Gastroesophageal sphincter (tissue), 3 donors: ENCODE measurements at regions not wholly inside any gene's neighbourhood (a gene's known extent, or its start where the extent isn't known, plus 50 kb on each side); places are given as distances from the start of the nearest gene placed in this dataset.

Experiments
- POLR2A ChIP-seq, 2 donors: fragments of 450-650 bp; IDR thresholded peaks; one replicate each; pipeline ENCODE4 v1.6.1; 2017; ENCODE audit warnings: antibody characterized with exemption in 2 of 2, mild to moderate bottlenecking in 2 of 2, moderate library complexity in 1 of 2
- TF ChIP-seq, protein P1 (sequence below), 4 experiments: fragments of 200-600 bp in 2 of 4; fragments of 450-650 bp in 2 of 4; sonication (generic) in 1 of 4; IDR thresholded peaks; one replicate each; pipeline ENCODE4 v1.5.1; 2017 to 2019; ENCODE audit warnings: antibody characterized with exemption in 4 of 4, mild to moderate bottlenecking in 2 of 4, moderate library complexity in 2 of 4

DNA sequence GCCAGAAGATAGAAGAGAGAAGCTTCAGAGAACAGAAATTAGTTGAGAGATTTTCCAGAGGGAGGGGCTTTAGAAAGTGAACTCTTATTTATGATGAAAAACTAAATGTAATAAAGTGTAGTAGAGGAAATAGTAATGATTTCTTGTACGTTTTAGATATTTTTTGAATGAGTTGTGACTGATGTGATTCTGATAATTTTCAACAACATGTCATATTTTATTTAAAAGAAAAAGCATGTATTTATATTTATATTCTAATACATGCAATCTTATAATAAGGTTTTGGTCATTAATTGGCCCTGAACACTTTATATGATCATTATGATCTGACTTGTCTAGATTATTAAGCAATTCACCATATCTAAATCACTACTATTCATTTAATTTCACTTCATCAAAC, 735.2 kb upstream of the CDH9 start:
- TF ChIP-seq, protein P1, sequence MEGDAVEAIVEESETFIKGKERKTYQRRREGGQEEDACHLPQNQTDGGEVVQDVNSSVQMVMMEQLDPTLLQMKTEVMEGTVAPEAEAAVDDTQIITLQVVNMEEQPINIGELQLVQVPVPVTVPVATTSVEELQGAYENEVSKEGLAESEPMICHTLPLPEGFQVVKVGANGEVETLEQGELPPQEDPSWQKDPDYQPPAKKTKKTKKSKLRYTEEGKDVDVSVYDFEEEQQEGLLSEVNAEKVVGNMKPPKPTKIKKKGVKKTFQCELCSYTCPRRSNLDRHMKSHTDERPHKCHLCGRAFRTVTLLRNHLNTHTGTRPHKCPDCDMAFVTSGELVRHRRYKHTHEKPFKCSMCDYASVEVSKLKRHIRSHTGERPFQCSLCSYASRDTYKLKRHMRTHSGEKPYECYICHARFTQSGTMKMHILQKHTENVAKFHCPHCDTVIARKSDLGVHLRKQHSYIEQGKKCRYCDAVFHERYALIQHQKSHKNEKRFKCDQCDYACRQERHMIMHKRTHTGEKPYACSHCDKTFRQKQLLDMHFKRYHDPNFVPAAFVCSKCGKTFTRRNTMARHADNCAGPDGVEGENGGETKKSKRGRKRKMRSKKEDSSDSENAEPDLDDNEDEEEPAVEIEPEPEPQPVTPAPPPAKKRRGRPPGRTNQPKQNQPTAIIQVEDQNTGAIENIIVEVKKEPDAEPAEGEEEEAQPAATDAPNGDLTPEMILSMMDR (IDR thresholded peaks at IDR 0.05) = no peak
- no peak for TF ChIP-seq POLR2A (IDR thresholded peaks at IDR 0.05)
